ENCODE measurements at regions not wholly inside any gene's neighbourhood (a gene's known extent, or its start where the extent isn't known, plus 50 kb on each side); places are given as distances from the start of the nearest gene placed in this dataset.
"Not testable (repeated sequence)": the region's sequence is repeated elsewhere in the genome, so short reads cannot be mapped to it uniquely, and the experiment has no call there.

DNA sequence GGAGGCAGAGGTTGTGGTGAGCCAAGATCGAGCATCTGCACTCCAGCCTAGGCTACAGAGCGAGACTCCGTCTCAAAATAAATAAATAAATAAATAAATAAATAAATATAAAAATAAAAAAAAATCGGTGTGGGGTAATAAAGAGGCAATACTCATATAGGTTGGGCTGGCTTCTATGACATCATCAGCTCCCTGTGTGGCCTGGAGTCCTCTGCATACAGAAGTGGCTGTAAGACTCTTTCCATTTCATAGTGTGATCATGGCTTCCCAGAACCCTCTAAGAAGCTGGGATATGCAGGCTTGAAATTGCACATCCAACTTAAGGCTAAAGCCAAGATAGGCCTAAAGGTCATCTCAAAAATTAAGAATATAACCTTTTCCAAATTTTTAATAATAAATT is 101.6 kb downstream of the ZIC4 start:
- H3K4me1 ChIP-seq, result no peaks in the 10 kb centered on the region
- 69% methylated on average over 4 of the region's 4 CpGs for WGBS (ENCODE audit: insufficient coverage, low coverage, low lambda C conversion rate, missing lambda C conversion rate)
- H3K4me3 ChIP-seq, result no peak overlapping the region
- no peaks in the 10 kb centered on the region for H3K9me3 ChIP-seq
- no peaks in the 10 kb centered on the region for H3K27me3 ChIP-seq
- DNase-seq (no peak), ATAC-seq (no peak)
- TF ChIP-seq, protein P1, sequence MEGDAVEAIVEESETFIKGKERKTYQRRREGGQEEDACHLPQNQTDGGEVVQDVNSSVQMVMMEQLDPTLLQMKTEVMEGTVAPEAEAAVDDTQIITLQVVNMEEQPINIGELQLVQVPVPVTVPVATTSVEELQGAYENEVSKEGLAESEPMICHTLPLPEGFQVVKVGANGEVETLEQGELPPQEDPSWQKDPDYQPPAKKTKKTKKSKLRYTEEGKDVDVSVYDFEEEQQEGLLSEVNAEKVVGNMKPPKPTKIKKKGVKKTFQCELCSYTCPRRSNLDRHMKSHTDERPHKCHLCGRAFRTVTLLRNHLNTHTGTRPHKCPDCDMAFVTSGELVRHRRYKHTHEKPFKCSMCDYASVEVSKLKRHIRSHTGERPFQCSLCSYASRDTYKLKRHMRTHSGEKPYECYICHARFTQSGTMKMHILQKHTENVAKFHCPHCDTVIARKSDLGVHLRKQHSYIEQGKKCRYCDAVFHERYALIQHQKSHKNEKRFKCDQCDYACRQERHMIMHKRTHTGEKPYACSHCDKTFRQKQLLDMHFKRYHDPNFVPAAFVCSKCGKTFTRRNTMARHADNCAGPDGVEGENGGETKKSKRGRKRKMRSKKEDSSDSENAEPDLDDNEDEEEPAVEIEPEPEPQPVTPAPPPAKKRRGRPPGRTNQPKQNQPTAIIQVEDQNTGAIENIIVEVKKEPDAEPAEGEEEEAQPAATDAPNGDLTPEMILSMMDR (IDR thresholded peaks at IDR 0.05), result no peak
- no peak for TF ChIP-seq POLR2A (IDR thresholded peaks at IDR 0.05)
- intact Hi-C loops (cut with DNase I), result no loop called here
- no peaks in the 10 kb centered on the region for H3K36me3 ChIP-seq
- H3K27ac ChIP-seq, result no peak overlapping the region

DNA sequence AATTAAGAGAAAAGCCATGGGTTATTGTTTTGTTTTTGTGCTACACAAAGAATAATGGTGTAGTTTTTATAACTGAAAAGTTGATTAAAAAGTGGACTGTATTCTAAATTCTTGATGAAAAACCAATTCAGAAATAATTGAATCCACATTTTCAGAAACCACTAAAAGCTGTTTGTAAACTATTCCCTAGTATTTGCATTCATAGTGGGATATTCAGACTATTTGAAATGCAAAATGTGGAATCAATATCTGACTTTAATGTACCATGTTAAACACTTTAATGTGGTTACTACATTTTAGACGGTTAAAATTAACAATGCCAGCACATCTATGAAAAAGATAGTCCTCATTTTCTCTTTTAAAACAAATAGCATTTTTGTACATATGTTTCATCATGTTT is 104.6 kb downstream of the ZIC4 start:
- H3K4me1 ChIP-seq, result no peaks in the 10 kb centered on the region
- H3K27ac ChIP-seq, result no peak overlapping the region
- no peaks in the 10 kb centered on the region for H3K27me3 ChIP-seq
- 28% methylated on average over 1 of the region's 1 CpG for WGBS (ENCODE audit: insufficient coverage, low coverage, low lambda C conversion rate, missing lambda C conversion rate)
- ATAC-seq (no peak), DNase-seq (no peak)
- H3K36me3 ChIP-seq, result no peaks in the 10 kb centered on the region
- no peaks in the 10 kb centered on the region for H3K9me3 ChIP-seq
- no peak overlapping the region for H3K4me3 ChIP-seq
- intact Hi-C loops (cut with DNase I), result no loop called here
- TF ChIP-seq POLR2A (IDR thresholded peaks at IDR 0.05), result no peak
- TF ChIP-seq, protein P1 (IDR thresholded peaks at IDR 0.05), result no peak

GRCh38 chr3:147299656-147300055 is 106.7 kb downstream of the ZIC4 start:
- H3K27ac ChIP-seq, result no peak overlapping the region
- no peaks in the 10 kb centered on the region for H3K9me3 ChIP-seq
- WGBS (ENCODE audit: insufficient coverage, low coverage, low lambda C conversion rate, missing lambda C conversion rate), result 33% methylated on average over 1 of the region's 2 CpGs
- intact Hi-C loops (cut with DNase I), result no loop called here
- no peaks in the 10 kb centered on the region for H3K4me1 ChIP-seq
- H3K36me3 ChIP-seq, result no peaks in the 10 kb centered on the region
- ATAC-seq (no peak), DNase-seq (no peak)
- H3K4me3 ChIP-seq, result no peak overlapping the region
- no peak for TF ChIP-seq POLR2A (IDR thresholded peaks at IDR 0.05)
- TF ChIP-seq, protein P1 (IDR thresholded peaks at IDR 0.05), result no peak
- no peaks in the 10 kb centered on the region for H3K27me3 ChIP-seq

GRCh38 chr3:147298511-147298982 is 107.8 kb downstream of the ZIC4 start:
- 17% methylated on average over 4 of the region's 4 CpGs for WGBS (ENCODE audit: insufficient coverage, low coverage, low lambda C conversion rate, missing lambda C conversion rate)
- Histone ChIP-seq H3K4me3 (no peak overlapping the region), H3K9me3 (no peaks in the 10 kb centered on the region), H3K27me3 (no peaks in the 10 kb centered on the region), H3K27ac (no peak overlapping the region), H3K4me1 (no peaks in the 10 kb centered on the region), H3K36me3 (no peaks in the 10 kb centered on the region)
- no peak for ATAC-seq
- TF ChIP-seq POLR2A (IDR thresholded peaks at IDR 0.05), result no peak
- TF ChIP-seq, protein P1 (IDR thresholded peaks at IDR 0.05), result no peak
- DNase-seq, result no peak
- intact Hi-C loops (cut with DNase I), result no loop called here

GRCh38 chr3:147297761-147298350 is 108.5 kb downstream of the ZIC4 start:
- WGBS (ENCODE audit: insufficient coverage, low coverage, low lambda C conversion rate, missing lambda C conversion rate), result 48% methylated on average over 6 of the region's 6 CpGs
- intact Hi-C loops (cut with DNase I), result no loop called here

DNA sequence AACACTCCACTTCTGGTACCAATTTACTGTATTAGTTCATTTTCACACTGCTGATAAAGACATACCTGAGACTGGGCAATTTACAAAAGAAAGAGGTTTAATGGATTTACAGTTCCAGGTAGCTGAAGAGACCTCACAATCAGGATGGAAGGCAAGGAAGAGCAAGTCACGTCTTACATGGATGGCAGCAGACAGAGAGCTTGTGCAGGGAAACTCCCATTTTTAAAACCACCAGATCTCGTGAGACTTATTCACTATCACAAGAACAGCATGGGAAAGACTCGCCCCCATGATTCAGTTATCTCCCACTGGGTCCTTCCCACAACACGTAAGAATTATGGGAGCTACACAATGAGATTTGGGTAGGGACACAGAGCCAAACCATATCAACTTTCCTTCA is 119.0 kb downstream of the ZIC4 start:
- DNase-seq; H3K9me3 ChIP-seq; H3K4me1 ChIP-seq; H3K27me3 ChIP-seq; H3K4me3 ChIP-seq; H3K36me3 ChIP-seq; H3K27ac ChIP-seq; intact Hi-C loops (cut with DNase I); ATAC-seq: not testable (repeated sequence)
- WGBS (ENCODE audit: insufficient coverage, low coverage, low lambda C conversion rate, missing lambda C conversion rate), result 47% methylated on average over 3 of the region's 4 CpGs

More at GRCh38 chr3:147297761-147298350, 108.5 kb downstream of the ZIC4 start:
- no peak for ATAC-seq
- Histone ChIP-seq H3K27me3 (no peaks in the 10 kb centered on the region), H3K36me3 (no peaks in the 10 kb centered on the region), H3K9me3 (no peaks in the 10 kb centered on the region), H3K27ac (no peak overlapping the region), H3K4me3 (no peak overlapping the region), H3K4me1 (no peaks in the 10 kb centered on the region)
- TF ChIP-seq, protein P1 (IDR thresholded peaks at IDR 0.05), result no peak
- TF ChIP-seq POLR2A (IDR thresholded peaks at IDR 0.05), result no peak
- DNase-seq, result no peak

Data from right lobe of liver (tissue), 6 donors.